ENCODE measurements at regions not wholly inside any gene's neighbourhood (a gene's known extent, or its start where the extent isn't known, plus 50 kb on each side); places are given as distances from the start of the nearest gene placed in this dataset.

DNA sequence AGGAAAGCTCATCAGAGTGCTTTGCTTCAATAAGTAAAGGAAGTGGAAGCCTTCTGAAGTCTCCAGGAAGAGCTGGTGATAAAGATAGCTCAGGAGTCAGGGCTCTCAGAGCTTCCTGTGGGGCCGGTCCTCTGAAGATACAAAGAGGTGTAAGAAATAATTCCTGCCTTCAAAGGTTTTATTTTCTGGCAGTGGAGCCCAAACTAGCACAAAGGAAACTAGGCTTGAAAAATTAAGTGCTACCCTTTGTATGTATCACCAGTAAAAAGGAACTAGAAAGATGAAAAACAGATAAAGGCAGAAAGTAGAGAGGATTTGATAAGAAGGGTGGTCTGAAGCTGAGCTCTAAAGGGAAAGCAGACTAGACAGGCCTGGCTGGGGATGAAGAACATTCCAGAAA is 204.1 kb upstream of the SASH1 start:
- ATAC-seq (ENCODE audit: low read depth) (no peak), DNase-seq (ENCODE audit: low spot score) (no peak)
- no peaks in the 10 kb centered on the region for H3K27me3 ChIP-seq (ENCODE audit: insufficient read depth, poor library complexity, severe bottlenecking)
- no peak for TF ChIP-seq CTCF (IDR thresholded peaks at IDR 0.05; ENCODE audit: poor library complexity, severe bottlenecking)
- H3K36me3 ChIP-seq (ENCODE audit: low read depth): no peaks in the 10 kb centered on the region
- H3K9me3 ChIP-seq (ENCODE audit: severe bottlenecking): no peaks in the 10 kb centered on the region
- no peak overlapping the region for H3K27ac ChIP-seq (ENCODE audit: poor library complexity, severe bottlenecking)
- peaks cover 9% of the 10 kb centered on the region for H3K4me1 ChIP-seq (ENCODE audit: insufficient read depth, poor library complexity, severe bottlenecking)
- no peak overlapping the region for H3K4me3 ChIP-seq (ENCODE audit: severe bottlenecking)

- DNase-seq (ENCODE audit: low spot score): no peak
- no peaks in the 10 kb centered on the region for H3K9me3 ChIP-seq (ENCODE audit: severe bottlenecking)
- peak; percentile 53 for ATAC-seq (ENCODE audit: low read depth)
- no peaks in the 10 kb centered on the region for H3K36me3 ChIP-seq (ENCODE audit: low read depth)
- H3K4me1 ChIP-seq (ENCODE audit: insufficient read depth, poor library complexity, severe bottlenecking): peaks cover 15% of the 10 kb centered on the region
- no peak for TF ChIP-seq CTCF (IDR thresholded peaks at IDR 0.05; ENCODE audit: poor library complexity, severe bottlenecking)
- no peak overlapping the region for H3K4me3 ChIP-seq (ENCODE audit: severe bottlenecking)
- H3K27ac ChIP-seq (ENCODE audit: poor library complexity, severe bottlenecking): peak overlapping the region; percentile 73
- no peaks in the 10 kb centered on the region for H3K27me3 ChIP-seq (ENCODE audit: insufficient read depth, poor library complexity, severe bottlenecking)
Observed at GRCh38 chr6:148140772-148141557, 201.7 kb upstream of the SASH1 start.

DNA sequence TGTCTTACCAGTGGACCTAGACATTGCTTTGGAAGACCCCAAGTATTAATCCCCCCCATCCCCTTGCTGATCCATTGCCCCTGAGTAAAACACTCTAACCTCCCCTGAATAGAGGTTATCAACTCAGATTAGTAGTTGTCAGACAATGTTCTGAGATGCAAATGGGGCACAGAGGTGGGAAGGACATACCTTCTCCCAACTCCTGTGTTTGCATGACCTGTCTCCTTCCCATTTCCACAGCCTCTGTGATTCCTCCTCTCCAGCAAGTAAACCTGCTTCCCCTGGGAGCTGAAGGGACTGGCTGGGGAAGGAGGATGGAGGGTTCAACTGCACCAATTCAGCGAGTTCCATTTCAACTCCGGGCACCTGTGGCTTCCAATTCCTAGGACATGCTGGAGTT is 199.8 kb upstream of the SASH1 start:
- ATAC-seq (ENCODE audit: low read depth): no peak
- no peaks in the 10 kb centered on the region for H3K36me3 ChIP-seq (ENCODE audit: low read depth)
- H3K9me3 ChIP-seq (ENCODE audit: severe bottlenecking): no peaks in the 10 kb centered on the region
- no peak for TF ChIP-seq CTCF (IDR thresholded peaks at IDR 0.05; ENCODE audit: poor library complexity, severe bottlenecking)
- DNase-seq (ENCODE audit: low spot score): no peak
- H3K4me3 ChIP-seq (ENCODE audit: severe bottlenecking): no peak overlapping the region
- H3K4me1 ChIP-seq (ENCODE audit: insufficient read depth, poor library complexity, severe bottlenecking): peaks cover 26% of the 10 kb centered on the region
- H3K27ac ChIP-seq (ENCODE audit: poor library complexity, severe bottlenecking): no peak overlapping the region
- no peaks in the 10 kb centered on the region for H3K27me3 ChIP-seq (ENCODE audit: insufficient read depth, poor library complexity, severe bottlenecking)

DNA sequence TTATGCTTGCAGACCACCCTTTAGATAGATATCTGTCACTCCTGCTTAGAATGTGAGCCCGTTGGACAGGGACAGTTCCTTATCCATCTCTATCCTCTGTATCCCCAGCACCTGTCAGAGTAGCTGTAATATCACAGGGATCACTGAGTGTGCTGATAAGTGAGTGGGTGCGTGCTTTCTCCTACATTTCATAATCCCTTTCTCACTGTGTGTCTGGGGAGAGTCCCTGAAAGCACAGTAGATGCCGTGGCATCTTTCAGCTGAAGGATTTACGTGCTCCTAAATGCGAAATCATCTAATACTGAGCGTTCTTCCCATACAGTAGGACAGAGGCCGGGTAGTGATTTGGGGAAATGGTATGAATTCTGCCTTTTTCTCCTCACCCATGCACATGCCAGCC is 198.9 kb upstream of the SASH1 start:
- Histone ChIP-seq H3K27ac (ENCODE audit: poor library complexity, severe bottlenecking) (no peak overlapping the region), H3K4me3 (ENCODE audit: severe bottlenecking) (no peak overlapping the region), H3K36me3 (ENCODE audit: low read depth) (no peaks in the 10 kb centered on the region), H3K4me1 (ENCODE audit: insufficient read depth, poor library complexity, severe bottlenecking) (peaks cover 26% of the 10 kb centered on the region), H3K27me3 (ENCODE audit: insufficient read depth, poor library complexity, severe bottlenecking) (no peaks in the 10 kb centered on the region), H3K9me3 (ENCODE audit: severe bottlenecking) (no peaks in the 10 kb centered on the region)
- DNase-seq (ENCODE audit: low spot score) (no peak), ATAC-seq (ENCODE audit: low read depth) (no peak)
- TF ChIP-seq CTCF (IDR thresholded peaks at IDR 0.05; ENCODE audit: poor library complexity, severe bottlenecking): no peak

- H3K27ac ChIP-seq (ENCODE audit: poor library complexity, severe bottlenecking): peak overlapping the region; percentile 88
- H3K9me3 ChIP-seq (ENCODE audit: severe bottlenecking): no peaks in the 10 kb centered on the region
- TF ChIP-seq CTCF (IDR thresholded peaks at IDR 0.05; ENCODE audit: poor library complexity, severe bottlenecking): peak; percentile 86
- ATAC-seq (ENCODE audit: low read depth) (no peak), DNase-seq (ENCODE audit: low spot score) (no peak)
- no peaks in the 10 kb centered on the region for H3K27me3 ChIP-seq (ENCODE audit: insufficient read depth, poor library complexity, severe bottlenecking)
- H3K4me3 ChIP-seq (ENCODE audit: severe bottlenecking): no peak overlapping the region
- no peaks in the 10 kb centered on the region for H3K36me3 ChIP-seq (ENCODE audit: low read depth)
- peaks cover 26% of the 10 kb centered on the region for H3K4me1 ChIP-seq (ENCODE audit: insufficient read depth, poor library complexity, severe bottlenecking)
Observed at GRCh38 chr6:148144917-148145521, 197.6 kb upstream of the SASH1 start.

Data from RWPE2 (cell line).